ENCODE measurements at regions not wholly inside any gene's neighbourhood (a gene's known extent, or its start where the extent isn't known, plus 50 kb on each side); places are given as distances from the start of the nearest gene placed in this dataset.

DNA sequence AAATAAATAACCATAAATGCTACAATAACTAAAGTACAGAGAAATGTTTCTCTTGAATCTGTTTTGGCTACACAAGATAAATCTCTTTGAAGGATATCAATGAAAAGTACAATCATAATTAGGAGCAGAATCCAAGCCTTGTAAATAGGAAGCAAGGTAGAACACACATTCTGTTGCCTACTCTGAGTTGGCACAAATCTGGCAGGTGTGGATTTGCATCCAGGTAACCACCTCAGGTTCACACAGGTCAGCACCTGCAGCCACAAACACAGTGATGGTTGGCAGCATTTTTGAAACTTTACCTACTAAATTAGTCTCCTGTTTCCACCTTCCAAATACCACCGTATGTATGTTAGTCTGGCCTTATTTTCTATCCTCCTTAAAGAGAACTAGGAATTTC is 105.3 kb upstream of the PIK3R1 start:
- TF ChIP-seq POLR2A (IDR thresholded peaks at IDR 0.05) (no peak), CTCF (IDR thresholded peaks at IDR 0.05) (no peak), POLR2AphosphoS5 (IDR thresholded peaks at IDR 0.05; ENCODE audit: insufficient read depth in 1 of 2, low read depth in 1 of 2) (no peak)

Data from vagina (tissue), 2 donors.